ENCODE measurements at regions not wholly inside any gene's neighbourhood (a gene's known extent, or its start where the extent isn't known, plus 50 kb on each side); places are given as distances from the start of the nearest gene placed in this dataset.

GRCh38 chr3:117117188-117117936 lies 407.8 kb downstream of the TUSC7 start:
- no peak for DNase-seq
- no peaks in the 10 kb centered on the region for H3K9me2 ChIP-seq
- peaks cover 0 to 12% of the 10 kb centered on the region in 2 experiments; a peak in 2 of 4 replicates for H3K4me1 ChIP-seq (ENCODE audit: control insufficient read depth in 1 of 2, insufficient read depth in 2 of 2, low read depth in 1 of 2, low read length in 1 of 2)
- H3K27ac ChIP-seq (ENCODE audit: low read depth in 2 of 2, low read length in 1 of 2), result no peak overlapping the region
- no peaks in the 10 kb centered on the region for H3K27me3 ChIP-seq (ENCODE audit: insufficient read depth)
- no peaks in the 10 kb centered on the region for H3K36me3 ChIP-seq (replicated peaks in 1 of 2; ENCODE audit: control insufficient read depth in 1 of 2, insufficient read depth in 2 of 2, low read length in 1 of 2)
- H3K9me3 ChIP-seq, result no peaks in the 10 kb centered on the region
- no peaks in the 10 kb centered on the region for H3F3A ChIP-seq (replicated peaks; ENCODE audit: insufficient read depth)
- H3K79me2 ChIP-seq (ENCODE audit: insufficient read depth), result no peaks in the 10 kb centered on the region
- no peak overlapping the region for H3K4me3 ChIP-seq (ENCODE audit: low read depth in 2 of 2, low read length in 1 of 2)
- no peak overlapping the region for H2AFZ ChIP-seq (ENCODE audit: low read depth)
- TF ChIP-seq SMC3 (IDR thresholded peaks at IDR 0.05; ENCODE audit: low read depth, low read length) (no peak), GATA2 (CRISPR knock-in tag; IDR thresholded peaks at IDR 0.05) (no peak), SIN3A (IDR thresholded peaks at IDR 0.05; ENCODE audit: borderline replicate concordance, low read depth, low read length) (no peak)
- no peak overlapping the region for H3K9ac ChIP-seq
- H4K20me1 ChIP-seq (ENCODE audit: insufficient read depth), result no peaks in the 10 kb centered on the region
- WGBS (ENCODE audit: low lambda C conversion rate), result 78% methylated on average over 2 of the region's 2 CpGs
- CTCF ChIA-PET, result no interaction called here
- POLR2A ChIA-PET, result no interaction called here
- H3K4me2 ChIP-seq, result no peak overlapping the region

GRCh38 chr3:117118604-117119003 lies 409.0 kb downstream of the TUSC7 start:
- H3K4me2 ChIP-seq, result no peak overlapping the region
- H3K4me1 ChIP-seq (ENCODE audit: control insufficient read depth in 1 of 2, insufficient read depth in 2 of 2, low read depth in 1 of 2, low read length in 1 of 2), result peaks cover 0 to 12% of the 10 kb centered on the region in 2 experiments; a peak in 2 of 4 replicates
- CTCF ChIA-PET, result interaction anchor here (0.6 kb wide), 1 partner anchor 12 kb away, joined by 4 read pairs; no protein-coding TSS in a partner anchor
- no peaks in the 10 kb centered on the region for H3K27me3 ChIP-seq (ENCODE audit: insufficient read depth)
- no peaks in the 10 kb centered on the region for H3K9me2 ChIP-seq
- no peak for TF ChIP-seq FOSL2 (IDR thresholded peaks at IDR 0.05; ENCODE audit: borderline replicate concordance, low read depth)
- no peak for TF ChIP-seq YY1 (IDR thresholded peaks at IDR 0.05; ENCODE audit: low read depth)
- TF ChIP-seq TCF12 (IDR thresholded peaks at IDR 0.05), result peak; percentile 68; the same call in 1 of the 2 replicates
- TF ChIP-seq PBX3 (IDR thresholded peaks at IDR 0.05), result 0 out of 2 replicates have a peak, but pooled peaks have one; percentile 17
- TF ChIP-seq EZH2phosphoT487 (IDR thresholded peaks at IDR 0.05; ENCODE audit: borderline replicate concordance, low read depth), result no peak
- 0 out of 2 replicates have a peak, but pooled peaks have one; percentile 6 for TF ChIP-seq JUND (IDR thresholded peaks at IDR 0.05)
- TF ChIP-seq FOXJ3 (CRISPR knock-in tag; IDR thresholded peaks at IDR 0.05), result no peak
- TF ChIP-seq SIN3A (IDR thresholded peaks at IDR 0.05; ENCODE audit: borderline replicate concordance, low read depth, low read length), result no peak
- TF ChIP-seq NFIC (IDR thresholded peaks at IDR 0.05; ENCODE audit: borderline replicate concordance), result no peak
- 0 out of 4 replicates have a peak, but pooled peaks of 1 of the 2 experiments have one; percentile 17 for TF ChIP-seq EP300 (IDR thresholded peaks at IDR 0.05; ENCODE audit: borderline replicate concordance in 1 of 2, low read depth in 1 of 2, low read length in 1 of 2)
- DNase-seq, result no peak
- H3K79me2 ChIP-seq (ENCODE audit: insufficient read depth), result no peaks in the 10 kb centered on the region
- H3K36me3 ChIP-seq (replicated peaks in 1 of 2; ENCODE audit: control insufficient read depth in 1 of 2, insufficient read depth in 2 of 2, low read length in 1 of 2), result no peaks in the 10 kb centered on the region
- H2AFZ ChIP-seq (ENCODE audit: low read depth), result no peak overlapping the region
- H3K9me3 ChIP-seq, result no peaks in the 10 kb centered on the region
- H3K27ac ChIP-seq (ENCODE audit: low read depth in 2 of 2, low read length in 1 of 2), result no peak overlapping the region
- H3K4me3 ChIP-seq (ENCODE audit: low read depth in 2 of 2, low read length in 1 of 2), result no peak overlapping the region
- no peaks in the 10 kb centered on the region for H3F3A ChIP-seq (replicated peaks; ENCODE audit: insufficient read depth)
- POLR2A ChIA-PET, result no interaction called here
- no peaks in the 10 kb centered on the region for H4K20me1 ChIP-seq (ENCODE audit: insufficient read depth)
- WGBS (ENCODE audit: low lambda C conversion rate), result 71% methylated on average over 1 of the region's 1 CpG
- no peak overlapping the region for H3K9ac ChIP-seq
